ENCODE measurements at regions not wholly inside any gene's neighbourhood (a gene's known extent, or its start where the extent isn't known, plus 50 kb on each side); places are given as distances from the start of the nearest gene placed in this dataset.

- TF ChIP-seq, protein P1, sequence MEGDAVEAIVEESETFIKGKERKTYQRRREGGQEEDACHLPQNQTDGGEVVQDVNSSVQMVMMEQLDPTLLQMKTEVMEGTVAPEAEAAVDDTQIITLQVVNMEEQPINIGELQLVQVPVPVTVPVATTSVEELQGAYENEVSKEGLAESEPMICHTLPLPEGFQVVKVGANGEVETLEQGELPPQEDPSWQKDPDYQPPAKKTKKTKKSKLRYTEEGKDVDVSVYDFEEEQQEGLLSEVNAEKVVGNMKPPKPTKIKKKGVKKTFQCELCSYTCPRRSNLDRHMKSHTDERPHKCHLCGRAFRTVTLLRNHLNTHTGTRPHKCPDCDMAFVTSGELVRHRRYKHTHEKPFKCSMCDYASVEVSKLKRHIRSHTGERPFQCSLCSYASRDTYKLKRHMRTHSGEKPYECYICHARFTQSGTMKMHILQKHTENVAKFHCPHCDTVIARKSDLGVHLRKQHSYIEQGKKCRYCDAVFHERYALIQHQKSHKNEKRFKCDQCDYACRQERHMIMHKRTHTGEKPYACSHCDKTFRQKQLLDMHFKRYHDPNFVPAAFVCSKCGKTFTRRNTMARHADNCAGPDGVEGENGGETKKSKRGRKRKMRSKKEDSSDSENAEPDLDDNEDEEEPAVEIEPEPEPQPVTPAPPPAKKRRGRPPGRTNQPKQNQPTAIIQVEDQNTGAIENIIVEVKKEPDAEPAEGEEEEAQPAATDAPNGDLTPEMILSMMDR (IDR thresholded peaks at IDR 0.05), result no peak
- no peak for TF ChIP-seq EP300 (IDR thresholded peaks at IDR 0.05)
Measured at GRCh38 chr3:35857004-35857403, 217.7 kb downstream of the ARPP21 start.

All from esophagus muscularis mucosa (tissue), 3 donors.